Gastroesophageal sphincter (tissue), 3 donors: ENCODE measurements at regions not wholly inside any gene's neighbourhood (a gene's known extent, or its start where the extent isn't known, plus 50 kb on each side); places are given as distances from the start of the nearest gene placed in this dataset.

Experiments used
- EP300 ChIP-seq: sonication (generic); formaldehyde crosslinking; IDR thresholded peaks from one replicate; pipeline ENCODE4 v1.6.1; 2017; ENCODE audit warnings: antibody characterized with exemption, mild to moderate bottlenecking
- POLR2A ChIP-seq, 2 donors: fragments of 450-650 bp; IDR thresholded peaks; one replicate each; pipeline ENCODE4 v1.6.1; 2017; ENCODE audit warnings: antibody characterized with exemption in 2 of 2, mild to moderate bottlenecking in 2 of 2, moderate library complexity in 1 of 2
- POLR2AphosphoS5 ChIP-seq: sonication (generic); formaldehyde crosslinking; IDR thresholded peaks from one replicate; pipeline ENCODE4 v1.6.1; 2017; ENCODE audit warnings: antibody characterized with exemption
- TF ChIP-seq, protein P1 (sequence below), 4 experiments: fragments of 200-600 bp in 2 of 4; fragments of 450-650 bp in 2 of 4; sonication (generic) in 1 of 4; IDR thresholded peaks; one replicate each; pipeline ENCODE4 v1.5.1; 2017 to 2019; ENCODE audit warnings: antibody characterized with exemption in 4 of 4, mild to moderate bottlenecking in 2 of 4, moderate library complexity in 2 of 4

GRCh38 chr2:236636714-236637470 is 67.3 kb downstream of the ACKR3 start:
- TF ChIP-seq EP300 = no peak
- TF ChIP-seq, protein P1, sequence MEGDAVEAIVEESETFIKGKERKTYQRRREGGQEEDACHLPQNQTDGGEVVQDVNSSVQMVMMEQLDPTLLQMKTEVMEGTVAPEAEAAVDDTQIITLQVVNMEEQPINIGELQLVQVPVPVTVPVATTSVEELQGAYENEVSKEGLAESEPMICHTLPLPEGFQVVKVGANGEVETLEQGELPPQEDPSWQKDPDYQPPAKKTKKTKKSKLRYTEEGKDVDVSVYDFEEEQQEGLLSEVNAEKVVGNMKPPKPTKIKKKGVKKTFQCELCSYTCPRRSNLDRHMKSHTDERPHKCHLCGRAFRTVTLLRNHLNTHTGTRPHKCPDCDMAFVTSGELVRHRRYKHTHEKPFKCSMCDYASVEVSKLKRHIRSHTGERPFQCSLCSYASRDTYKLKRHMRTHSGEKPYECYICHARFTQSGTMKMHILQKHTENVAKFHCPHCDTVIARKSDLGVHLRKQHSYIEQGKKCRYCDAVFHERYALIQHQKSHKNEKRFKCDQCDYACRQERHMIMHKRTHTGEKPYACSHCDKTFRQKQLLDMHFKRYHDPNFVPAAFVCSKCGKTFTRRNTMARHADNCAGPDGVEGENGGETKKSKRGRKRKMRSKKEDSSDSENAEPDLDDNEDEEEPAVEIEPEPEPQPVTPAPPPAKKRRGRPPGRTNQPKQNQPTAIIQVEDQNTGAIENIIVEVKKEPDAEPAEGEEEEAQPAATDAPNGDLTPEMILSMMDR (IDR thresholded peaks at IDR 0.05) = no peak
- no peak for TF ChIP-seq POLR2AphosphoS5
- TF ChIP-seq POLR2A (IDR thresholded peaks at IDR 0.05) = no peak
